Hepatocyte (in vitro differentiated cells): ENCODE measurements at regions not wholly inside any gene's neighbourhood (a gene's known extent, or its start where the extent isn't known, plus 50 kb on each side); places are given as distances from the start of the nearest gene placed in this dataset.

Experiments used
- DNase-seq: peaks from one replicate; pipeline ENCODE4 v3.0.0-alpha.2; 2016; ENCODE audit warnings: low spot score
- H2AFZ ChIP-seq: fragments of 200-600 bp; sonication (generic); 2 replicates; pipeline ENCODE4 v1.6.0; 2016; ENCODE audit warnings: antibody characterized with exemption, mild to moderate bottlenecking
- H3K27ac ChIP-seq: fragments of 200-600 bp; sonication (generic); 2 replicates; pipeline ENCODE4 v1.5.1; 2016; ENCODE audit warnings: mild to moderate bottlenecking
- H3K27me3 ChIP-seq: fragments of 200-600 bp; sonication (generic); 2 replicates; pipeline ENCODE4 v1.6.1; 2016
- H3K36me3 ChIP-seq: fragments of 200-600 bp; sonication (generic); replicated peaks from 2 replicates; pipeline ENCODE4 v1.5.1; 2016; ENCODE audit warnings: low read depth; ENCODE audit not compliant: insufficient read depth
- H3K4me1 ChIP-seq: fragments of 200-600 bp; sonication (generic); 2 replicates; pipeline ENCODE4 v1.5.1; 2016; ENCODE audit warnings: mild to moderate bottlenecking, moderate library complexity; ENCODE audit not compliant: insufficient read depth
- H3K4me2 ChIP-seq: fragments of 200-600 bp; sonication (generic); 2 replicates; pipeline ENCODE4 v1.6.0; 2016
- H3K4me3 ChIP-seq: fragments of 200-600 bp; sonication (generic); 2 replicates; pipeline ENCODE4 v1.5.1; 2016; ENCODE audit warnings: mild to moderate bottlenecking
- H3K79me2 ChIP-seq: fragments of 200-600 bp; sonication (generic); 2 replicates; pipeline ENCODE4 v1.6.0; 2017; ENCODE audit warnings: mild to moderate bottlenecking
- H3K9me2 ChIP-seq: fragments of 200-600 bp; sonication (generic); replicated peaks from 2 replicates; pipeline ENCODE4 v1.6.0; 2017; ENCODE audit warnings: mild to moderate bottlenecking; ENCODE audit not compliant: insufficient read depth
- H3K9me3 ChIP-seq: fragments of 200-600 bp; sonication (generic); 2 replicates; pipeline ENCODE4 v1.5.1; 2016; ENCODE audit warnings: low read depth, mild to moderate bottlenecking
- H4K20me1 ChIP-seq: fragments of 200-600 bp; sonication (generic); 2 replicates; pipeline ENCODE4 v1.6.0; 2016; ENCODE audit warnings: mild to moderate bottlenecking; ENCODE audit not compliant: insufficient read depth, poor library complexity, severe bottlenecking
- CTCF ChIP-seq: fragments of 200-600 bp; sonication (generic); IDR thresholded peaks from 2 replicates; pipeline ENCODE4 v1.5.1; 2016; ENCODE audit warnings: antibody characterized with exemption, mild to moderate bottlenecking; ENCODE audit not compliant: poor library complexity
- EZH2 ChIP-seq: fragments of 200-600 bp; sonication (generic); IDR thresholded peaks from 2 replicates; pipeline ENCODE4 v1.6.1; 2016; ENCODE audit warnings: antibody characterized with exemption, mild to moderate bottlenecking, borderline replicate concordance
- EZH2phosphoT487 ChIP-seq: fragments of 200-600 bp; sonication (generic); IDR thresholded peaks from one replicate; pipeline ENCODE4 v1.6.1; 2018; ENCODE audit warnings: antibody characterized with exemption, mild to moderate bottlenecking, low read depth, moderate library complexity; ENCODE audit not compliant: unreplicated experiment, severe bottlenecking
- WGBS: methylation state at CpG from one replicate; pipeline ENCODE4 v1.1.6; 2016; ENCODE audit warnings: low lambda C conversion rate; ENCODE audit errors: missing lambda C conversion rate; 5-methylcytosine and 5-hydroxymethylcytosine counted together

GRCh38 chr4:173883821-173884220, 353.8 kb upstream of the HAND2 start:
- H4K20me1 ChIP-seq = no peaks in the 10 kb centered on the region
- H3K79me2 ChIP-seq = no peaks in the 10 kb centered on the region
- no peak overlapping the region for H3K4me2 ChIP-seq
- H2AFZ ChIP-seq = no peak overlapping the region
- H3K27me3 ChIP-seq = no peaks in the 10 kb centered on the region
- H3K4me3 ChIP-seq = no peak overlapping the region
- DNase-seq = peak; percentile 8
- no peaks in the 10 kb centered on the region for H3K36me3 ChIP-seq
- H3K4me1 ChIP-seq = no peaks in the 10 kb centered on the region
- no peaks in the 10 kb centered on the region for H3K9me2 ChIP-seq
- WGBS = 80% methylated on average over 4 of the region's 4 CpGs
- no peaks in the 10 kb centered on the region for H3K9me3 ChIP-seq
- H3K27ac ChIP-seq = peak overlapping the region; percentile 17
- no peak for TF ChIP-seq EZH2
- TF ChIP-seq CTCF = no peak
- no peak for TF ChIP-seq EZH2phosphoT487

GRCh38 chr4:173880897-173881296, 350.9 kb upstream of the HAND2 start:
- 53% methylated on average over 1 of the region's 1 CpG for WGBS
- Histone ChIP-seq H3K36me3 (no peaks in the 10 kb centered on the region), H3K9me3 (no peaks in the 10 kb centered on the region)

GRCh38 chr4:173879509-173879908, 349.5 kb upstream of the HAND2 start:
- DNase-seq = no peak
- Histone ChIP-seq H3K27ac (peak overlapping the region; percentile 77), H4K20me1 (no peaks in the 10 kb centered on the region), H3K4me3 (no peak overlapping the region), H2AFZ (no peak overlapping the region), H3K4me1 (no peaks in the 10 kb centered on the region), H3K27me3 (no peaks in the 10 kb centered on the region), H3K4me2 (peak overlapping the region; percentile 23), H3K36me3 (no peaks in the 10 kb centered on the region), H3K9me3 (no peaks in the 10 kb centered on the region), H3K79me2 (no peaks in the 10 kb centered on the region), H3K9me2 (no peaks in the 10 kb centered on the region)
- TF ChIP-seq EZH2 (no peak), EZH2phosphoT487 (no peak), CTCF (no peak)
- 30% methylated on average over 5 of the region's 5 CpGs for WGBS

More at GRCh38 chr4:173880897-173881296, 350.9 kb upstream of the HAND2 start:
- Histone ChIP-seq H3K4me3 (no peak overlapping the region), H3K79me2 (no peaks in the 10 kb centered on the region), H3K27ac (no peak overlapping the region), H3K4me2 (no peak overlapping the region), H3K4me1 (no peaks in the 10 kb centered on the region), H3K9me2 (no peaks in the 10 kb centered on the region), H4K20me1 (no peaks in the 10 kb centered on the region), H3K27me3 (no peaks in the 10 kb centered on the region), H2AFZ (no peak overlapping the region)
- no peak for DNase-seq
- TF ChIP-seq CTCF = no peak
- TF ChIP-seq EZH2phosphoT487 = no peak
- TF ChIP-seq EZH2 = no peak

- peak overlapping the region; percentile 23 for H3K4me2 ChIP-seq
- H3K36me3 ChIP-seq = no peaks in the 10 kb centered on the region
- peak; percentile 63 for DNase-seq
- WGBS = 9% methylated on average over 5 of the region's 5 CpGs
- no peak overlapping the region for H2AFZ ChIP-seq
- H3K4me1 ChIP-seq = no peaks in the 10 kb centered on the region
- H3K4me3 ChIP-seq = no peak overlapping the region
- no peaks in the 10 kb centered on the region for H3K9me2 ChIP-seq
- peak overlapping the region; percentile 77 for H3K27ac ChIP-seq
- no peaks in the 10 kb centered on the region for H3K9me3 ChIP-seq
- no peaks in the 10 kb centered on the region for H3K79me2 ChIP-seq
- H4K20me1 ChIP-seq = no peaks in the 10 kb centered on the region
- no peaks in the 10 kb centered on the region for H3K27me3 ChIP-seq
- TF ChIP-seq EZH2 = no peak
- TF ChIP-seq EZH2phosphoT487 = no peak
- no peak for TF ChIP-seq CTCF
These were observed 348.7 kb upstream of the HAND2 start for GRCh38 chr4:173878701-173879100.
